HG03378 (cell line): ENCODE measurements at regions not wholly inside any gene's neighbourhood (a gene's known extent, or its start where the extent isn't known, plus 50 kb on each side); places are given as distances from the start of the nearest gene placed in this dataset.

Experiments
- ATAC-seq: cut with Tn5 transposase; IDR thresholded peaks from one replicate; pipeline ENCODE4 v1.9.1; 2021; ENCODE audit warnings: mild to moderate bottlenecking, moderate library complexity; ENCODE audit not compliant: unreplicated experiment

DNA sequence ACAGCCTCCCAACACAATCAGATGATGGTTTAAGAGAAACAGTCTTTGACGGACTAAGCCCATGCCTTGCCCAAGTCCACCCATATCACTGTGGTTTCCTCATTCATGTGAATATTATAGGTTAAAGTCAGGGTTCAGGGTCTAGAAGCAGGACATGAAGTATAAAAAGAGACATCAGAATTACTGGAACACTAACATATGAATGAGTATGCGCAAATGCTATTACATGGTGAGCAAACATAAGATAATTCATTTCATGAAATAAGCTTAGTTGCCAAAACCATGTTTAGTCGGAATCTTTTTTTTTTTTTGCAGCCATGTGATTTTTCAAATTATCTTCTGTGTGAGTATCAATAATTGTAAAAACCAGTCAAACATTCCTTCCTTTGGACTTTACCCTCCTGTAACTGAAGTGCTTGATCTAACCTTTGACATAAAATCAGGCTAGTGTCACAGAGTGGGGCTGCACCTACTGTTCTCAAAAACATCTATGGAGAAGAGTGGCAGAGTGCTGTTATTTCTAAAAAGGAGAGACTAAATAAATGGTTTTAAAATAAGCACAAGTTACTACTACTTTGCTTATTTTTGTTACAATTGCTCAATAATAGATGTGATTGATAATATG is 84.9 kb upstream of the NRIP1 start:
- ATAC-seq: no peak

DNA sequence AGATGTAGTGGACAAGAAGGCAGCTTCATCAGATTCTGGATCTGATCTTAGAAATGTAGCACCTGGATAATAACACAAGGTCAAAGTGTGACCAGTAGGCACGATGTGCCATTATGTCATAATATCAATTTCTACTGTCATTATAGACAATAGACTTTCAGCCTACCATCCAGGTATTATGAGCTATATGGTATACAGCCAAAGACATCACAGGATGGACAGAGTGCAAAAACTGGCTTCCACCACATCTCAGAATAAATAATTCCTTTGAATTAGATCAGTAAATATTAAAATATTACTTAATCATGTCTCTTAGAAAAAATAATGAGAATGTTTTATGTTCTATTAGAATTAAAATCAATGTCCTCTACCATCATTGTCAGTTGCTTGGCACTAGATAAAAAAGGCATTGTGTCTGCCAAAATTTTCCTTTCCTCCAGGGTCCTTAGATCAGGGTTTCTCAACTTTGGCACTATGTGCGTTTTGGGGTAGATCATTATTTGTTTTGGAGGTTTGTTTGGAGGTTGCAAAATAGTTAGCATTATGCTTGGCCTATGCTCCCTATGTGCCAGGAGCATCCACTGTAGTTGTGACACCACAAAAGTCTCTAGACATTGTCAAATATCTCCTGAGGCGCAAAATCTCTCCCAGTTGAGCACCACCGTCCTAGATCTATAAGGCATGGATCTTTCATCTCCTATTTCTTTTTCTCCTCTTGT is 86.7 kb upstream of the NRIP1 start:
- no peak for ATAC-seq

DNA sequence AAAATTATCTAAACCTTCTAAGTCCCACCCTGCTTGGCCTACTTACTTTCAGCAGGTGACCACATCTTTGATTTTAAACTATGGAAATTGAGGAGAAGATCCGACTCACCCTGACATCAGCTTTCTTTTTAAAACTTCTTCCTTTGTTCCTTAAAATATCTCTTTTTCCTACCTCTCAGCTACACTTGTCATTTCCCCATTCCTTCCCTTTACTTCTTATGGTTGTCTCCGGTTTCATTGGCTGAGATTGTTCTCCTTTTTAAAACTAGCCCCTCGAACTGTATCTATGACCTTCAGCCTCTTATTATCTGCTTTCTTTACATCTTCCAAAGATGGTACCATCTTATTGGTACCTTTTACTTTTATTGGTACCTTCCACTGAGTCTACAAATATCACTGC is 87.8 kb upstream of the NRIP1 start:
- no peak for ATAC-seq

DNA sequence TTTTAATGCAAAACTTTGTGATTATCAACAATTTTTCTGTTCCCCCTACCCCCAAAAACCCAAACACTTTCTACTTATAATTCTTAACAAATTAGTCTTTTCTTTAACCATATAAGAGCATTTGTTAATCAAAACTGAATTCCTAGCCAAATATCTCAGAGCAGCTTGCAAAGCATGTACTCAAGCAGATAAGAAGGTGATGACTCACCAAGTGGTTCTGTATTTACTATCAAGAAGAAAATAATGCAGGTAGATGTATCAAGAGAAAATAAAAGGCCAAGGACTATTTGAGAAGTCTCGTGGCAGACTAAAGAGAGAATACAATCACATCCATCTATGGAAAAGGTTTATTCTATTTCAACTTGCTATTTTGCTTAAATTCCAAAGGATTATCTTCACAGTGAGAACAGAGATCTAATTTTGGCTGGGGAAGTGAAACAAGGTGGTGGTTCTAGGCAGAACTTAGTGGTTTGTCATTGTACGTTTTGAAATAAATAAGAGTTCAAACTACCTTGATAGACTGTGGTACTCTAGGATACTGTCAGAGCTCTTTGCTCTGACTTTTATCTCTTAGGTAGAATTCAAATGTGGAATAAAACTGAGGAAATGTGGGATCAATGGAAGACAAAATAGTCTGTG is 94.7 kb upstream of the NRIP1 start:
- peak; percentile 82 for ATAC-seq

DNA sequence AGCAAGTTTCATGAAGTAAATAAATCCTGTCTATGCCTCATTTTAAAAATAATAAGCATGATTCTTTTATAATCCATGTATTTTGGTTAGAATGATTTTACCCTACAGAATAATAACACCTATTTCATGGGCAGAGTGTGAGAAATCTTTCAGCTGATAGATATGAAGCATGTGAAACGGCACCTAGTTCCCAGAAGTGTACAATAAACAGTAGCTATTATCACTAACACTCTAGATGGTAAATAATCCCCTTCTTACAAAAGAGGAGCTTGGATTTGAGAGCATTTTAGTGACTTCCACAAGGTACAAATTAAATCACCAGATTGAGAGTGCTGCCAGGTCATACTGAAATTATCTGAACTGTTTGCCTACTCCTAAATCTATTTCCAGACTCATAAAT is 95.3 kb upstream of the NRIP1 start:
- ATAC-seq: no peak

DNA sequence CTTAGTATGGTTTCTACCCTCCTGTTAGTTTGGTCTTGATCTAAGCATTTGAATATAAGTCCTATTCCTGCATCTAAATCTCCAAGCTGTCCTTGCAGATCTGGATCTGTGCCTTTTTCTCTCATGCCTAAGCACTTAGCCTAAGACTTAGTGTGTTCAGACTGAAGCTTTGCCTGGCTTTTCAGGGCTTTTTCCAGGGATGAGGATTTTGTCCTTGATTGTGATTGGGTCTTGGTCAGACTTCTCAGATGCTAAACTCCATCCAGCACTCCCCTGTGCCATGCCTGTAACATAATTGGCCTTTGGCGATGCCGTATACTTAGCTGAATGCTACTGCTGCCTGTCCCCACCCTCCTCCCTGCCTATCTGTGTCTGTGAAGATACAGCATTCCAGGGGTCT is 98.1 kb upstream of the NRIP1 start:
- ATAC-seq: no peak

DNA sequence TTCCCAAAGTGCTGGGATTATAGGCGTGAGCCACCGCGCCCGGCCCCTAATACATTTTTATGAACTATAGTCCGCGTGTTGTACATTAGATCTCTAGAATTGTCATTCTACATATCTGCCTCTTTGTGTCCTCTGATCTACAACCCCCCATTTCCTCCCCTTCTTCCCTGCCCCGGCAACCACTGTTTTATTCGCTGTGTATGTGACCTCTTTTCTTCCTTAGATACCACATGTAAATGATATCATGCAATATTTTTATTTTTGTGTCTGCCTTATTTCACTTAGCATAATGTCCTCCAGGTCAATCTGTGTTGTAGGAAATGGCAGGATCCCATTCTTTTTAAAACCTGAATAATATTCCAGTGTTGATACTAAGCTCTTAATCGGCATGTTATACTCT is 99.5 kb upstream of the NRIP1 start:
- no peak for ATAC-seq

DNA sequence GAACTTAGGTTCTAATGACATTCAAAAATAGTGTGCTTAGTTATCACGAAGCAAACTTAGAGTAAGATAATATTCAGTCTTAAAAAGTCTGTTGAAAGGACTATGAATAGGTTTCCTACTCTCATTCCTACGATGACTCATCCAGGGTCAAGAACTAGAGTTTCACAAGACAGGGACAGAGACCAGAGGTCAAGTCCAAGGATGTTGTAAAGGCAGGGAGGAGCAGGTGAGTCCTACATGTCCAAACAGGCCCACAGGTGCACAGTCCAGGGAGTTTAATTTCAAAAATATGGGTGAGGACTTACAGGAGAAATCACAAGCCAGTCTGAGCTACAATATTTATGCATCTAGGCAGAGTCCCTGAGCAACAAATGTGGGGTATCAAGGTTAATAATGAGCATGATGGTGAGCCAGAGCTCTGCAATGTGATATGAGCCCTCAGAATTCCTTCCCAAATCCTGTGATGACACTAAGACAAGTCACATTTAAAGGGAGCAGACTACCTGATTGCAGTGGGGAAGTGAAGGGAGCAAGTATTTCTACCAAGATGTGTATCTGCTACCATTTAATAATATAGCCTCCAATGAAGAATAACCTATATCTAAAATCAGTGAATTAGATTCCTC is 100.0 kb upstream of the NRIP1 start:
- no peak for ATAC-seq

DNA sequence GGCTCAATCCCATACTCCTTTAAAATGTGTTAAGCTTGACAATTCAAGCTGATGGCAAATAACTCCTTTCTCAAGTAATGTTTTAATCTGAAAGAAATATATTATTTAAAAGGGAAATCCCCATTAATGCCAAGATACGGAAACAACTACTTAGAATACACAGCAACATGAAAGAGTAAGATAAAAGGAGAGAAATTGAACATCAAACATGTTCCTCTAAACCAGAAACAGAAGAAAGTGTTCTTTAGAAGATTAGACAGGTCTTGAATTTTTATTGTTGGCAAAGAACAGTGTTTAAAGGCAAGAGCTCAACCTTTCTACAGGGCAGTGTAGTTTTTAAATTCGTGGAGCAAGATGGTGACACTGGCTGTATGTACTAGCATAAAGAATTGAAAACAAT is 105.8 kb upstream of the NRIP1 start:
- ATAC-seq: no peak

DNA sequence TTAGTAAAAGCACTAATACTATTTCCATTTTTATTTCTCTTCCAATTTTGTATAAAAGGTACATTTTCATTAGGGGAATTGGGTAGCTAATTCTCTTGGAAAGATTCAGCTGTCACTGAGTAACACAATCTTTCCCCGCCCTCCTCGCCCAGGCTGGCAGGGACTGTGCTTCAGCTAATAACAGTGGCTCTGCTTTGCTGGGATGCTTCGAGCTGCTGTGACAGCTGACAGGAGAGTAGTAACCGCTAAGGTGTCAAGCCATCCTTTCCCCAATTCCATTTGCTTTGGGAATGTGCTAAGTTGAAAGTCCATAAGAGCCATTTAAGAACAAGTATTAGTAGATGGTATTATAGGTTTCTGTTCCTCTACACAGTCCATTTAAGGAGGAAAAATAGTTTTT is 106.7 kb upstream of the NRIP1 start:
- no peak for ATAC-seq

DNA sequence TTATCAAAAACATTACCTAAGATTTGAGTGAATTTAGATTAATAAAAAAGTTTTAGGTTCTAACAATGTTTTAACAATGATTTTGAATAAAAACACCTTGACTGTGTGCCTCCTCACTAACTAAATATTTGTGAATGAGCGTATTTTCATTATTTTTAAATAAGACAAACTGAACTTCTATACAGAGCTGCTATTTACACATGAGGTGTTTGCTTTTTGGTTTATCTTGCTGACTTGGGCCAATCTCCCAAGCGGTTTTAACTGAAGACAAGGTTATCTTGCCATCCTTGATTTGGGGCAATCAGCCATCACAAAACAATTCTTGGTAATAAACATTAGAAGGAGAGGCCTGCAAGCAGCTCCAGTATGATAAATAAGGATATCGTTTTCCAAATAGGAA is 108.2 kb upstream of the NRIP1 start:
- ATAC-seq: no peak

DNA sequence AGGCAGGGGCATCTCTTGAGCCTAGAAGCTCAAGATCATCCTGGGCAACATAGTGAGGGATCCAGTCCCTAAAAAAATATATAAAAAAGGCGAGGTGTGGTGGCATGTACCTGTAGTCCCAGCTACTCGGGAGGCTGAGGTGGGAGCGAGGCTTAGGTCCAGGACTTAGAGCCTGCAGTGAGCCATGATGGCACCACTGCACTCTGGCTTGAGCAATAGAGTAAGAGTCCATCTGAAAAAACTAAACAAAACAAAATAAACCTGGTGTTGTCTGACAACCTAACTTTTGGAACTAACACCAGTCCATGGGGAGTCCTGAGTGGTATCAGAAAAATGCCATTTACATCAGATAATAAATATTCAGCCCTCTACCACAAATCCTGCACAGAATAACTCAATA is 110.1 kb upstream of the NRIP1 start:
- ATAC-seq: no peak

DNA sequence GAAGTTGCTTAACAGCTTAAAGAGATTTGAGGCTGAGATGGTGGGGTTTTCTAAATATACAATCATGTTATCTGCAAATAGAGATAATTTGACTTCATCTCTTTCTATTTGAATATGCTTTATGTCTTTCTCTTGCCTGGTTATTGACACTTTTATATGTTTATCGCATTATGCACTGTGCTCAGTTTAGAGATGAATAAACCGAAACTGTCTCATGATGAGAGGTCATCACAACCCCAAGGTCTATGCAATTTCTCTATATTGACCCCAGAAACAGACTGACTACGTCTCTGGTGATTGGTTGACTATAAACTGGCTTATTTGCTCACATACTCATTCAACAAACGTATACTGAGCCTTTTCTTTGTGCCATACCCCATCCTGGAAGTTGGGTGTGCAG is 117.9 kb upstream of the NRIP1 start:
- no peak for ATAC-seq

DNA sequence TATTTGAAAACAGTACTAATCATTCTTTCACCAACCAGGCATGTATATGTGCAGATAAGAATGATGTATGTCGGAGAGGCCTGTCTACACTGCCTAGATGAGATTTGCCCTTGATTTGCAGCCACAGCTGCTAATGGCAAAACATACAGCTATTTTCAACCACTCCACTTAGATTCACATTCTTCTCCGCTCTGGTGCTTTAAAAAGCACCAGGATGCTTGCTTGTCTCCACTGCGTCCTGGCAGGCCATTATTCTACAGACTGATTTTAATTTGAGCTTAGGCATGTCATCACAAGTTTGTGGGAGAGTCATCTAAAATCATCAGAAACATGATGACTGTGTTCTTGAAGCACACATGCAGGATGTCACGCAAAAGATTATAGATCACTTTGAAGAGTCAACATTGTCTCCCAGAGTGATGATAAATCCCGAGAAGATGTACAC is 119.0 kb upstream of the NRIP1 start:
- ATAC-seq: no peak

DNA sequence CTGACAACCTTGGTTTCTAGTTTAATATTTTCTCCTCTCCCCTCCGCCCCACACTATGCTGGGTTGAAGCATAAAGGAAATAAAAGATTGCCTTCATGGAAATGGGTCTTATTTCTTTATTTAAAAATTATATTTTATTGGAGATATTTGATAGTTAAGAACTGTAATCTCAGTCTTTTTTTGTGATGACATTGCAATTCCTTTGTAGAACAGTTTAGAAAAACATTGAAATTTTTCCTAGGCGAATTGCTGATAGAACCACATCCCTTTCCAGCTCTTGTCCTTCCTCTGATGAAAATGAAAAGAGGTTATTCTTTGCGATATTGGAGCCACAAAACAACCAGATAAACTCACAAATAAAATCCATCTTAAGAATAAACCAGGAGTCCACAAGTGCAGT is 125.6 kb upstream of the NRIP1 start:
- ATAC-seq: no peak

DNA sequence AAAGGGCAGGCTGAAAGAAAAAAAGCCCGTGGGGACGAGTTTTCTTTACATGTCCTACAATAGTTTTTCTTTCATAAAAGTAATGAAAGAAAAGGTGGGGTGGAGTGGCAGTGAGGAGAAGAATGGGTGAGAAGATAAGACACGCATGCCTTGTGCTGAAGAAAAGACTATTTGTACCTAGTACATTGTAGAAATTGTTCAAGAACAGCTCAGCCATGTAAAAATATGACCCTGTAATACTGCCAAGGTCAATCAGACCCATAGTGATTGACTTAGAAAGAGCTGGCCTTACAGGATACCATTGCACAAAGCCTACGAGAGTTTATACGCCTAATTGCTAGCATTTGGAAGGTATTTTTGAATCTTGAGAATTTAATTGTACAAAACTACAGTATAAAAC is 126.0 kb upstream of the NRIP1 start:
- ATAC-seq: no peak

DNA sequence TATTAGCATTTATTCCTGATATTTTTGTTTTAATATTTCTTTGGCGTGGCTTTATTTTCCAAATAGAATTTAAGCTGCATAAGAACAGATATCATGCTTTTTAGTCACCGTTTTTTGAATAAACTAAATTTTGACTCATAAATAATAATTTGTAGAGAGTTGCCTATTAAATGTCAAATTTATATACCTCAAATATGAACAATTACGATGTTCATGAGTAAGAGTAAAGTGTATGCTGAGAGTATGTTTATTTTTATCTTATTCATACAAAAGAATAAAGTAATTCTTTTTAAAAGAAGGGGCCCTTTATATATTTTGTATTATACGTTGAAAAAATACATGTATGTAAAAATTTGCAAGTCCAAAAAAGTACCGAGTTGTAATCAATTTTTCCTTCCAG is 126.5 kb upstream of the NRIP1 start:
- no peak for ATAC-seq

DNA sequence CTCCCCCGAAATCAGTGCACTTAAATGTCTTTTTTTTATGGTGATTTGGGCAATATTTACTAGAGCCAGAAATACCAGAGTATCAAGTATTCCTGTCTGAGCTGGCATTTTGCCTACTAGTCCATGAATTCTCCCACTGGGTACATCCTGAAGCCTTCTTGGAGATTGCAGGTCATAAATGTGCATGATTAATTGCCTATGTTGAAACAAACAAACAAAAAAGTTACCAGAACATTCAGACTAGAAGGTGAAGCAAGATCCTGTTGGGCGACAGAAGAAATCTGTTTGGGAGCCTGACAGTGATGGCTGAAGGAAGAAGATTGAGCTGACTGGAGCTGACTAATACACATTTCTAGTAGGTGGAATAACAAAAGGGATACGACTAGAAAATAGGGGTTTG is 127.4 kb upstream of the NRIP1 start:
- no peak for ATAC-seq

DNA sequence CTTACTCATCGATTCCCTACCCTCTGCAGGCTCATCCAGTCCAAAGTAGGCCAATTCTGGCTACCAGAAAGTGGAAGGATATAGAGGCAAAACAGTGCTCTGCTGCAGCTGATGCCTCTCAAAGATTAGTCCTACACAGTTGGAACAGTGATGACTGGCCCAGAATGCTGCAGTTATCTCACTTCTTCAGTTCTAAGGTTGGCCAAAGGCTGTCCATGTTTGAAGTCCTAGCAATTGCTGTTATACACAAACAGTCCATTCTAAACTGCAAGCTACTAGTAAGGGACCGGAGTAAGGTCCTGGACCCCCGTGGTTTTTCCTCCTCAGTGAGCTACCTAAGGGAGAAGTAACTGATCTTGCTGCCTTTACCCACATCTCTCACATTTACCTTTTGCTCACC is 129.1 kb upstream of the NRIP1 start:
- ATAC-seq: no peak

DNA sequence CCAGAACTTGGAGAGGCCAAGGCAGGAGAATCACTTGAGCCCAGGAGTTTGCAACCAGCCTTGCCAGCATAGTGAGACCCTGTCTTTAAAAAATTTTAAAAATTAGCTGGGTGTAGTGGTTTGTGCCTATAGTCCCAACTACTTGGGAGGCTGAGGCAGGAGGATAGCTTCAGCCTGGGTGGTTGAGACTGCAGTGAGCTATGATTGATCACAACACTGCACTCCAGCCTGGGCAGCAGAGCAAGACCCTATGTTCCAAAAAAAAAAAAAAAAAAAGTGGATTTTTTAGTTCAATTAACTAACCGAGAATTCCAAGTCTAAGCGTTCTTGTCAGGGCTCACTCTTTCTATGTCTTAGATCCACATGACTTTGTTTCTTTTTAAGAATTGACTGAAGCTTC is 130.3 kb upstream of the NRIP1 start:
- ATAC-seq: no peak

DNA sequence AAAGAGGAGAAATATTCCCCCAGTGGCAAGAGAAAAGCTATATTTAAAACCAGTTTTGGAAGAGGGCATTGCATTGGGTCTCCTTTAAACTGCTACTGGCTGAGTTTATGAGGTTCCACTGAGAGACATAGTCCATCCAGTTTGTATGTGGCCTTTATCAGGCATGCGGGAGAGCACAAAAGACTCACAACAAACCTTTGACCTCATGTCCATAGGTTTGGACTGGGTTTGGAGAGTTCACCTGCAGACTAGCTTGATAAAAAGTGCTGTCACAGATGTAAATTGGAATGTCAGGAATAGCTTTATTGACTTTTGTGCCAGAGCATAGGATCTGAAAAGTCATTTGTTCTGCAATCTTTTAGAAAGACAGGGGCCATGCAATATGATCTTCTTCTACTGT is 131.0 kb upstream of the NRIP1 start:
- no peak for ATAC-seq

DNA sequence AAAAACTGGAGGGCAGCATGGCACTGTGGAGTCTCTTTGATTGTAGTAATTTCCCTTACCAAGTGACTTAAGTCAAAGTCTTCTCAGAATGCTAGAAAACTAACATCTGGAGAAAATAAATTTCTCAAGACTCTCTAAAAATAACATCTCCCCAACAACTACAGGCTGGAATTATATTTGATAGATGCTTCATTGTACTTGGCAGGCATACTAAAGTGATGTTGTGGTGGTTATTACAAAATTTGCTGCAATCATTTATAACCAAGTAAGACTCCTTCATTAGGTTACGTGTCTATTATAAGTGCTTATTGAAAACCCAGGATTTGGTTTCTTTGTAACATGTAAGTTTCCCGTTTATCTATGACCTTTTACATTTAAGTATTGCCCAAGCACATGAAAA is 132.9 kb upstream of the NRIP1 start:
- ATAC-seq: no peak
